ENCODE measurements at regions not wholly inside any gene's neighbourhood (a gene's known extent, or its start where the extent isn't known, plus 50 kb on each side); places are given as distances from the start of the nearest gene placed in this dataset.
"Not testable (repeated sequence)": the region's sequence is repeated elsewhere in the genome, so short reads cannot be mapped to it uniquely, and the experiment has no call there.

- no peak for DNase-seq
Measured at GRCh38 chr7:85292908-85293576, 106.2 kb upstream of the SEMA3D start.

- no peak for DNase-seq
Measured at GRCh38 chr7:85290269-85290668, 103.4 kb upstream of the SEMA3D start.

DNA sequence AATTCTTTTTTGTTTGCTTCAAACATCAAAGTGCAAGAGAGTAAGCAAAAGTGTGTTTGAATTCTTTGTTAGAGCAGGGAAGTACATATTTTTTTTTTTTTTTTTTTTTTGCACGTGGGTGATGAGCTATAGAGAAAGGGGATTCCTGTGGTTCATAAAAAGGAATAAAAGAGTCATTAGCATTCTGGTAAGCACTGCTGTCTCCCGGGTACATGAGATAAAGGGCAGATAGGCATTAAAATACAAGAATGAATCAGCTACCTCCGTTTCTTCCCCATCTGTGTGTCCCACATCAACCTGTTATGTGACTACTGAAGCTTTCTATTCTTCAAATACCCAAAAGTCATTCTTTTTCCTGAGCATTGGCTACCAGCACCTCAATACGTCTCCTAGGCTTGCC, 102.4 kb upstream of the SEMA3D start:
- no peak for DNase-seq

DNA sequence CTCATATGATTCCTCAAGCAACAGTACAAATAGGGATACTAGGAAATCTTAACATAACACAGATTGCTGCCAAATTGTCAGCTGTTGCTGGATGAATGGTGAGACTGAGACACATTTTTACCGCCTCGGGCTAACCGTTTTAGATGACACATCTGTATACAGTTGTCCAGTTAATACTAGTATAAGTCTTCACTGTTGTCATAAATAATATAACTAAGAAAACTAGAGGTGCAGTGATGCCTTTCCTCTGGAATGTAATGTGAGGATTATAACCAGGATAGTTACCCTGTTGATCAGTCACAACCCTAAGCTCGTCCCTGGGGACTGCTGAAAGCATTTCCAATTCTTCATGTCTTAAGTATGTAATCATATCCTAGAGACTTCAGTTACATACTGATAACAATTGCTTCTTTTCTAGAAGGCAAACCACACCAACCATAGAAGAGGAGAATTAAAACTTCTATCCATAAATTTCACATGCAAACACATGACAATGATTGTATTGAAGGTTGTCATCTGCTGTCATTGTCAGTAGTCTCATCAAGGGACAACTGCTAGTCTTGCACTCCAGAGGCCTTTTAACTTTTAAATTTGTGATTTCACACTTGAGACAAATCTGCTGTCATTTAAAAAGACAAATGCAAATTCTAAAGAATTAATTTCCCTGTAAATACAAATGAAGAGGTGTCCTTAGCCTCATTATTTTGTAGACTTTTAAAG, 100.4 kb upstream of the SEMA3D start:
- no peak for DNase-seq

DNA sequence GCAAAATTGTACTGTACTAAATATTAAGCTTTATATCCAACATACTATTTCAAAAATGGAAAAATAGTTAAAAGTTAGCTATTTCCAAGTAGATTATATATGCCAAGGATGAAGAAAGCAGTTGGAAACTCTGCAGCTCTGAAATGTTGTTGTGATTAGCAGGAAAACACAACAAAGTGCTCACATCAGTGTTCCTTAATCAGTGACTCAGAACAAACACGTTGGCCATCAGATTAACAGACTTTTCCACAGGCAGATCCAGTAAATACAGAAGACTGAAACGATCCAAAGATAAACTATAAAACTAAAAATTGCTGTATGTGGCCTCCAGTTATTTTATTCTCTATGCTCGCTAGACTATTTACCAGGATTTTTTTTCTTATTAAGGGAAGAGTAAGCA, 99.6 kb upstream of the SEMA3D start:
- no peak for DNase-seq

- no peak for DNase-seq
Measured at GRCh38 chr7:85285527-85285926, 98.7 kb upstream of the SEMA3D start.

GRCh38 chr7:85275204-85275603, 88.3 kb upstream of the SEMA3D start:
- DNase-seq = no peak

DNA sequence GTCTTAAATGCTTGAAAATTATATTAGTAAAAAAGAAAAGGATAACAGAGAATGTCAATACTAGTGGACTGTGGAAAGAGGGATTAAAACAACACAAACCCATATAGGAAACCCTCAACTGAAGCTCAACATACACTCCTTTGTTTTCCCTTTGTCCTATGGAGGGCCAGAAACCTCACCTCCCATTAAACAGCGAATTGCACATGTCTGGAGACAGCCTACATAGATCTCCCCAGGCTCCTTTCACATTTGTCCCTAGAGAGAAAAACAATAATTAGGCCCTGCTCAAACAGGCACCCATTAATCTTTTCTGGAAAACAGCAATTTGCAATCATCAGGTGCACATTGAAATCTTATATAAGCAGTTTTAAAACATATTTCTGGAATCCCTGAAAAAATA, 87.6 kb upstream of the SEMA3D start:
- no peak for DNase-seq

GRCh38 chr7:85262891-85263290, 76.0 kb upstream of the SEMA3D start:
- DNase-seq = no peak

DNA sequence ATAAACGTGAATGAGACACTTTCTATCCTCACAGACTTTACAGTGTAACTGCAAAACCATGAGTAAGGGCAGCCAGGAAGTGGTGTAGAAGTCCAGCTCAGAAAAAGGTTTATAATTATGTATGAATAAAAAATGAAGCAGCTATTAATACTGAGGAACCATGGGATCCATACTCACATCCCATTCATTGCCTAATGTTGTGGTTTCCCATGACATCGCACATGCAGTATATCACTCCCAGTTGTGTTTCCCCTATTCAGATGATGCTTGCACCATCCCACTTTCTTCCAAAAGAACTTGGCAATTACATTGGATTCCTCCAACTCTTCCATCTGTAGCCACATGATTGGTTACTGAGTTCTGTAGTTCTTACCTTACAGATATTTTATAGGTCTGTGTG, 74.5 kb upstream of the SEMA3D start:
- DNase-seq = no peak

- not testable (repeated sequence) for DNase-seq
Measured at GRCh38 chr7:85249787-85250186, 62.9 kb upstream of the SEMA3D start.

DNA sequence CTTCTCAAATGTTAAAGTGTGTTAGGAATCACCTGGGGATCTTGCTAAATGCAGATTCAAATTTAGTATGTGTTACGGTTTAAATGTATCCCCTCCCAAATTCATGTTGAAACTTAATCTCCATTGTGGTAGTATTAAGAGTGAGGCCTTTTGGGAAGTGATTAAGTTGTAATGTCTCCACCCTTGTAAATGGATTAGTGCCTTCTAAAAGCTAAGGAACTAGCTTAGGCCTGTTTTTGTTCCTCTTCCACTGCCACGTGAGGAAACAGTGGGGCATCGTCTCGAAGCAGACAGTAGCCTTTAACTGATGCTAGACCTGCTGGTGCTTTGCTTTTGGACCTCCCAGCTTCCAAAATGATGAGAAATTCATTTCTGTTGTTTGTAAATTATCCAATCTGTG, 52.3 kb upstream of the SEMA3D start:
- DNase-seq = no peak

DNA sequence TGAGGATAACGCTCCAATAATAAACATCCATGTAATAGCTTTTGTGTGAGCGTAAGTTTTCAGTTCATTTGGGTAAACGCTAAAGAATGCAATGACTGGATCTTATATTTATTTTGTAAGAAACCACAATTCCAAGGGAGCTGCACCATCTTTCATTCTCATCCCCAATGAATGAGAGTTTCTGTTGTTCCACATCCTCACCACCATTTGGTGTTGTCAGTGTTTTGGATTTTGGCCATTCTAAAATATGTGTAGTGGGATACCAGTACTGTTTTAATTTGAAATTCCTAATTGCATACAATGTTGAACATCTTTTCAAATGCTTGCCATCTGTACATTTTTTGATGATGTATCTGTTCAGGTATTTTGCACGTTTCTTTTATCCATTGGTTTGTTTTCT, 50.9 kb upstream of the SEMA3D start:
- DNase-seq = no peak

All from C1 segment of cervical spinal cord (tissue), 14 donors.